GM19035 (cell line): ENCODE measurements at regions not wholly inside any gene's neighbourhood (a gene's known extent, or its start where the extent isn't known, plus 50 kb on each side); places are given as distances from the start of the nearest gene placed in this dataset.
"Not testable (repeated sequence)": the region's sequence is repeated elsewhere in the genome, so short reads cannot be mapped to it uniquely, and the experiment has no call there.

ENCODE experiments used
- ATAC-seq: cut with Tn5 transposase; IDR thresholded peaks from one replicate; pipeline ENCODE4 v1.9.1; 2021; ENCODE audit not compliant: unreplicated experiment

DNA sequence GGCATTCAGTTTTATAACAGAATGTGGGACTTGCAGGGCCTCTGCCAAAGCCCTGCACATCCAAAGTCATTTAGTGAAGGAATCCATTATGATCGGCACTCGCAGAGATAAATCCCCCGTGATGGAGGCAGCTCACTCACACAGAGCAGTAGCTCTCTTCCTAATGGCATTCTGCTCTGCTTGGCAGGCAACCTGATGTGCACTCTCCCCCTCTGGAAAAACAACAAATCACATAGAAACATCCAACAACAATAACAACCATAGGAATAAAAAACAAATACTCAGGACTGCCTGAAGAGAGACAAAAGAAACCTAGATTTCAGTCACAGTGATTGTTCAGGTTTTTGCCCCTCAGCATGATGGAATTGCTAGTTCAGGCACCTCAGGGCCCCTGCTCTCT is 59.7 kb downstream of the NAA11 start:
- no peak for ATAC-seq

DNA sequence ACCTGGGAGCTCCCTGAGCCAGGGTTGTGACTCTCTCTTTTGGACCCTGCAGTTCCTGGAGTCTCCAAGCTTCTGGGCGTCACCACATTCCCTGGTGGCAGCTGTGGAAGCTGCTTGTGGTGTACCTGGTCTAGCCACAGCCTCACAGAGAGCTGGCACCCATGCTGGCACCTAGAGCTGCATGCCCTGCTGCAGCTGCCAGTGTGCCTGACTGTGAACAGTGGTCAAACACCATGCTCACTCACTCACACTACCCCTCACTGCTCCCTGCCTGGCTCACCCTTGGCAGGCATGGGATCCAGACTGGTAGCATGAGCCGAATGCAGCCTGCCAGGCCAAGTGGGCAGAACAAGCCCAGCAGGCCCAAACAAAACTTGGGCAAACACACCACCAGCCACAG is 66.6 kb downstream of the NAA11 start:
- ATAC-seq = no peak

DNA sequence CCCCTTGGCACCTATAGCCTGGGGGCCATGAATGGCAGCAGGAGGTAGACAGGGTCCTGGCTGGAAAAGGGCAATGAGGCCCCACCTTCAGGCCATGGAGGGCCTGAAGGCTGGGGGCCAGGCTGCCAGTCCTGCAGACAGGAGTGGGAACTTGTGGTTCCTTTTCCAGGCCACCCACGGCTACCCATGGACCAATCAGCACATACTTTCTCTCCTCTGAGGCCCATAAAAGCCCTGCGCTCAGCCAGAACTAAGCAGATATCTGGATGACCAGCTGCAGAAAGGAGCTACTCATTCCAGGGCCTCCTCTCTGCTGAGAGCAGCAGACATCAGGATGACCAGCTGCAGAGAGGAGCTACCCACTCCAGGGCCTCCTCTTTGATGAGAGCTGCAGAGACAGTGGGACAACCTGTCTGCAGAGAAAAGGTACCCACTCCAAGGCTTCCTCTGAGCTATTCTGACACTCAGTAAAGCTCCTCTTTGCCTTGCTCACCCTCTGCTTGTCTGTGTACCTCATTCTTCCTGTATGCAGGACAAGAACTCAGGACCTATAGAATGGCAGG is 67.2 kb downstream of the NAA11 start:
- ATAC-seq = no peak

DNA sequence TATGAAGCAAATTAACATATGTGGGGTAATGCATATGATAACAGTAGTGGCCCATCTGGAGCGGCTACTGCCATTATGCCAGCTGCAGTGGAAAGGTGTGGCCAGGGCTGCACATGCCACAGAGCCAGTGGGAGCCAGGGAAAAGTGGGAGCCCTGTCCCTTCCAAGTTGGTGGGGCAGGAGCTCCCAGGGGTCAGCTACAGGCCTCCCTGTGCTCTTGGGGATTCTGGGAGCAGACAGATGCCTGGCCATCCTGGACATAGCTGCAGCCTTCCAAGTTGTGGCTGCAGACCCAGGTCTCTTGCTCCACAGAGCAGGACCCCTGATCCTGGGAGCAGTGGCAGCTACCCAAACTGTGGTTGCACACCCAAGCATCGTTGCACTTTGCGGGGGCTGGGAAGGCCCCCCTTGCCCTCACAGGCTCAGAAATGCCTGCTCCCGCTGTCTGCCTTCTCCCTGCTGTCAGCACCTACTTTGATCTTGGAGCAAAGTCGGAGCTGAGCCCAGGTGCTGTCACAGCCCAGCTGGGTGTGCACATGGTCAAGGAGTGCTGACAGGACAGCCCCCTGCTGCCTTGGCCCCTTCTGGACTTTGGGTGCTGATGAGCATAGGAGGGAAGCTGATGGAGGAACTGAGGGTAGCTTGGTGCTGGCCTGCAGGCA is 67.8 kb downstream of the NAA11 start:
- ATAC-seq = no peak

DNA sequence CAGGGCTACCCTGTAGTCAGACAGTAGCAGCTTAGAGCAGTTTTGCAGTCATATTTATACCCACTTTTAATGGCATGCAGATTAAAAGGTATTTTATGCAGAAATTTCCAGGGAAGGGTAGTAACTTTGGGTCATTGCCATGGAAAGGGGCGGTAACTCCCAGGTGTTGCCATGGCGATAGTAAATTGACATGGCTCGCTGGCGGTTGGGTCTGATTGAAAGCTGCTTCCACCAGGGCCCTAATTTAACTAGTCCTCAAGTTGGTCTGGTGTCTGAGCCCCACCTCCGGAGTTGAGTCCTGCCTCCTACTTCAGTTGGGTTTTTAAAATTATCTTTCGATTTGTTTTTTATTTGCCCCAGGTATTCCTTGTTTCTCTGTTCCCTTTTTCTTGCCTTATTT is 70.1 kb downstream of the NAA11 start:
- no peak for ATAC-seq

DNA sequence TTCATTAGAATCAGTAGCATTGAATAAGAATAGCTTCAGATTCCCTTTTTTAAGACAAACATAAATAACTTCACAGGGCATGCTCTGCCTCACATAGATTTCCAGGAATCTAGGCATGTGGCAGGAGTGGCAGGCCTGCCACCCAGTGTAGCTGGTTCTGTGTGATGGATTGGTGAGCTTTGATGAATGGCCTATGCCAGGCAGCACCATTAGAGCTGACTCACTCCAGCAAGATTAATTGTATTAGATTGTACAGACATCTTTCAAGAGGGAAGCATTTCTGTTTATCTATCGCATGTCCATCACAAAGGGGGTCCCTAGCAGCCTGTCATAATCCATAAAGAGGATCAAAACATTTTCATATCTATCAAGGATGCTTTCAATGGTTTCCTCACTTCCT is 71.9 kb downstream of the NAA11 start:
- ATAC-seq = no peak

DNA sequence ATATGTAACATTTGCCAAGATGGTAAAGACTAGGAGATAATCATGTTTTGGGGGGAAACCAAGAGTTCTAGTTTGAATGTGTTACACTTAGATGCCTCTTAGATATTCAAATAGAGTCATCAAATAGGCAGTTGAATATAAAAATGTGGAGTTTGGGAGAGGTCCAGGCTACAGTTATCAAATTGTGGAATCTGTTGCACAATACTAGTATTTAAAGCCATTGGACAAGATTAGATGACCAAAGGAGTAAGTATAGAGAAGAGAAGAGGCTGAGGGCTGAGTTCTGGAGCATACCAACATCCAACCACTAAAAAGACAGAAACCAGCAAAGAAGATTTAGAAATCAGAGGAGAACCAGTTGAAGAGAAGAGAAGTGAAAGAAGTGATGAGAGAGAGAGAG is 72.7 kb downstream of the NAA11 start:
- no peak for ATAC-seq

DNA sequence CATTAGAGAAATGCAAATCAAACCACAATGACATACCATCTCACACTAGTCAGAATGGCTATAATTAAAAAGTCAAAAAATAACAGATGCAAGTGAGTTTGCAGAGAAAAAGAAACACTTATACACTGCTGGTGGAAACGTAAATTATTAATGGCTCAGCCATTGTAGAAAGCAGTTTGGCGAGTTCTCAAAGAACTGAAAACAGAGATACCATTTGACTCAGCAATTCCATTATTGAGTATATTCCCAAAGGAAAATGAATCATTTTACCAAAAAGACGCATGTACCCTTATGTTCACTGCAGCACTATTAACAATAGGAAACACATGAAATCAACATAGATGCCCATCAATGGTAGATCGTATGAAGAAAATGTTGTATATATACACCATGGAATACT is 75.0 kb downstream of the NAA11 start:
- no peak for ATAC-seq

DNA sequence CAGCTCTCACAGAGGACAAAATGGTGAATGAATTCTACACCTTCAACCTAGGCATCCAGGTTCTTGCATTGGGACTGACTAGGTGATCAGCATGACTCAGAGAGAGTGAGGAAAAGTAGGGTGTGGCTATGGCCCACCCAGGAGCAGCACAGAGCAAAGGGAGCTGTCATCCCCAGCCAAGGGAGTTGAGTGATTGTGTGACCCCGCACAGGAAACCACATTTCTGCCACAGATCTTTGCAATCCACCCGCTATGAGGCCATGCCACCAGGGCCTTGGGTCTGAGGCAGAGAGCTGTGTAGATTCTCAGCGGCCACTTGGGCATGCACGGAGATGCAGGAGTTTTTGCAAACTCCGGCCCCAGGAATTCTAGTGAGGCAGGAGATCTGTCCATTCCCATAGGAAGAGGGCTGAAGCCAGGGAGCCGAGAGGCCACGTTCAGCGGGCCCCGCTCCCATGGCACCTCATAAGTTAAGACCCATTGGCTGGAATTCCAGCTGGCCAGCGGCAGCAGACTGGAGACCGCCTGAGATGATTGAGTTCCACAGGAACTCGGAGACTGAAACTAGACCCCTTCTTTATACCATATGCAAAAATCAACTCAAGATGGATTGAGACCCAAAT is 75.9 kb downstream of the NAA11 start:
- ATAC-seq = no peak

DNA sequence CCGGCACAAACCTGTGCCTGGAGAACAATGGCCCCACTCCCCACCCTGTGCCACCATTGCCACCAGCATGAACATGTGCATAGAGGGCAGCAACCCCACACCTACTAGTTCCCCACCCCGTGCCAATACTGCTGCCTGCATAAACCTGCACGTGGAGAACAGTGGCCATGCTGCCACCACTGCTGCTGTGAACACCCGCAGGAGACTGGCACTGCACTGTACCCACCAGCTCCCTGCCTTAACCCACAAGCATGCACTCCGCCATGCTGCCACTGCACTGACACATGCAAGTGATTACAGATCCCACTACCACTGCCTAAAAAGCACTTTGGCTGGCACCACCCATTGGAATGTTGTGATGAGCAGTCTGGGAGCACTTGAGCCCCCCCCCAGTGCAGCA is 77.3 kb downstream of the NAA11 start:
- ATAC-seq = no peak

DNA sequence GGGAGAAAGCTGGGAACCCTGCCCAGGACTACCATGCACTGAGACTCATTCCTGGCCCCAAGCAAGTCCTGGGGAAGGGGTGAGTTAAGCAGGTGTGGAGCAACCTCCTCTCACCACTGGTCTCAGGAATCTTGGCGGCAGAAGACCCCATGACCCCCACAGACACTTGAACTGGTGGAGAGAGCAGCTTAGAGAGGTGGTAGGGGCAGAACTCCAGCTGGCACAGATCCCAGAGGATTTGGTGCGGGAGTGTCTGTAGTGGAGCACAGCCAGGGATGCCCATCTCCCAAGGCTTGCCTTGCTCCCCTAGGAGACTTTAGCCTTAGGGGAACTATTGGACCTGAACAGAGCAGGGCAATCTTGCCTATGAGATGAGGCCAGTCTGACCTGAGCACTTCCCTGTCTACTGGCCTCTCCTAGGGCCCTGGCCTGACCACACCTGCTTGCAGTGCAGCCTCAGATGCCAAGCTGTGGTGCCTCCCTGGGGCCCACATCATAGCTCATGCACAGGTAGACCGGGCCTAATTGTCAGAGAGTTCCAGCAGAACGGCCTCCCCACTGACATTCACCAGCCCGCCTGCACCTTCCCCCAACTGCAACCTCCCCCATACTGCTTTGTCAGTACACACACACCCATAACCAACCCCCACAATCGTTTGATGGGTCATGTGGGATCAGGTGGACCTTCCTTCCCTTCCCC is 78.0 kb downstream of the NAA11 start:
- ATAC-seq = no peak

DNA sequence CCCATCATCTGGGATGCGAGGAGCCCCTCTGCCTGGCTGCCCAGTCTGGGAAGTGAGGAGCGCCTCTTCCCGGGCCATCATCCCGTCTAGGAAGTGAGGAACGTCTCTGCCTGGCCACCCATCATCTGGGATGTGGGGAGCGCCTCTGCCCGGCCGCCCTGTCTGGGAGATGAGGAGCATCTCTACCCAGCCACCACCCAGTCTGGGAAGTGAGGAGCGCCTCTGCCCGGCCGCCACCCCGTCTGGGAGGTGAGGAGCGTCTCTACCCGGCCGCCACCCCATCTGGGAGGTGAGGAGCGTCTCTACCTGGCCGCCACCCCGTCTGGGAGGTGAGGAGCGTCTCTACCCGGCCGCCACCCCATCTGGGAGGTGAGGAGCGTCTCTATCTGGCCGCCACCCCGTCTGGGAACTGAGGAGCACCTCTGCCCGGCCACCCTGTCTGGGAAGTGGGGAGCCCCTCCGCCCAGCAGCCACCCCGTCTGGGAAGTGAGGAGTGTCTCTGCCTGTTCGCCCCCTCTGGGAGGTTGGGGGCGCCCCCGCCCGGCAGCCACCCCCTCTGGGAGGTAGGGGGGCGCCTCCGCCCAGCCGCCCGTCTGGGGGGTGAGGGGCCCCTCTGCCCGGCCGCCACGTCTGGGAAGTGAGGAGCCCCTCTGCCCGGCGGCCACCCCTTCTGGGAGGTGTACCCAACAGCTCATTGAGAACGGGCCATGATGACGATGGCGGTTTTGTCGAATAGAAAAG is 80.5 kb downstream of the NAA11 start:
- ATAC-seq = not testable (repeated sequence)

DNA sequence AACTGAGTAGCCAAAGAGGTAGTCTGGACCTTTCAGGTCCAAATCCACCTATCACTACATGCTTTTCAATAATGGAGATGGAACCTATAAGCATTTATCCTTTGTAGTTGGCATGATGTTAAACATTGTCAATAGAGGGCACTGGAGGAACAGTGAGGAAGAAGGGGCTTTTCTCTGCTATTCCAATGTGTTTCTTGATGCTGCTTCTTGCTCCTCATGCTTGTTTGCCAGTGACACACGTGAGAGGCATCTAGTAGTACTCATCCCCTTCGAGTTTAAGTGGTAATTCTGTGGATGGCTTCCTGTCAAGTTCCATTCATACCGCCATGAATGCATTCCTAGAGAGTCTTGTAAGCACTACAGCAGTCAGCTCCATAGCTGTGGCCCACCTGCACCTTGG is 84.0 kb downstream of the NAA11 start:
- no peak for ATAC-seq

DNA sequence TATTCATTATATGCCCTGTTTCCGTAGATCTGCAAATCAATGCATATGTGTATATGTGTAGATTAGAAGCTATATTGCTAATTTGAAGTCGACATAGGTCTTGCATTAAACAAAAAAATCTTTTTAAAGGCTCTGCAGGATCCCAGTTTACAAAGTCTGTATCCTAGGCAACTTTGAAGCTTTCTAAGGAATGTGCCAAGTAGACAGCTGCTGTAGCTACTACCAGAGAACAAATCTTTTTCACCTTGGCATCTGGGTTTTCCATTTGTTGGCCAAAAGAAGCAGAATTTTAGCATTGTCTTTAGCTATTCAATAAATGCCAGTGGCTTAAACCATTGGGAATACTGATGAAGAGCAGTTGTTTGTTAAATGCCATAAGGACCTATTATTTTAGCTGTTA is 88.0 kb downstream of the NAA11 start:
- no peak for ATAC-seq

DNA sequence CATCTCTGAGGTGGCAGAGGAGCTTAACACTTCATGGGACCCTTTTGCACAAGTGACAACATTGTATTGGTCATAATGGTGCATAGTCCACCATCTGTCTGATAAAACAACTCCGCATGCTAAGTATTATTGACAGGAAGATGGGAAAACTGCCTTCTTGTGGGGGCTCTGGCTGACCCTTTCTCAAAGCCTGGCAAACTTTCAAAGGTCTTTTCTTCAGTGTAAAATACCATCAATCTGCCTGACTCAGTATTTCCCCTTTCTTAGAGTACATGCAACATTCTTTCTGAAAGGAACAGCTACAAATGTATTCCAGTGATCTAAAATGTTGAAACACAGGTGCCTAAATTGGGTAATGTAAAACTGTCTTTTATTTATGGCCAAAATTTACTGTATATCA is 89.1 kb downstream of the NAA11 start:
- no peak for ATAC-seq

DNA sequence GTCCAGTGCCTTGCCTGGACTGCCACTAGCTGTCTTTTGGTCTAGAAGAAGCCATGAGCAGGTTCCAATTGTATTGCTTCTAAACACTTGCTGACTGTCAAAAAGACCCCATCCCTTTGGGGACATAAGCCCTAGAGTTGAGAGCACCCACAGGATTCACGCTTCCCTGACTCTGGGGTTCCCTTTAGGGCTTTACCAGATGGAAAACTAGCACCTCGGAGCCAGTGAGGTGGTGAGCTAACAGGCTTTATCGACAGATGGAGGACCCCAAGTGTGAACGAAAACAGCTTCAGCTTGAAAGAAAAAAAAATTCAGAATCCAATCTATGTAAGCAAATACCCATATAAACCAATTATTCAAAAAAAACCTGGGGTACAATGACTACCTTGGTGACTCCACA is 90.8 kb downstream of the NAA11 start:
- ATAC-seq = no peak

DNA sequence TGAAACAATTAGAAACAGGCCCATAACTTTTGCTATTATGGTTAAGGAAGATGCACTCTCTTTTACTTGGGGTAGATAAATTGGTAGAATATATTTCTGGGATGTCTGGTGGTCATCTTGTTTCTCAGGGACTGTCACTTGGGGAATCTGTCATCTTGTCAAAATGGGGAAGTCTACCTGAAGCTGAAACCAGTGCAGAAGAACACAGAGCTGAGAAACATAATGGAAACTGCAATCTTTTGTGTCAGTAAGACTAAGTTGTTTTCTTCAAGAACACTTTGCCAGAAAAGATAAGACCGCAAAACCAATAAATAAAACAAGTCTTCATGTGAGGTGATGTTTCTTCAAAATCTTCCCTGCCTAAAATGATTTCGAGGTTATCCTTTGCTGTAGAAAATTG is 92.0 kb downstream of the NAA11 start:
- ATAC-seq = no peak

DNA sequence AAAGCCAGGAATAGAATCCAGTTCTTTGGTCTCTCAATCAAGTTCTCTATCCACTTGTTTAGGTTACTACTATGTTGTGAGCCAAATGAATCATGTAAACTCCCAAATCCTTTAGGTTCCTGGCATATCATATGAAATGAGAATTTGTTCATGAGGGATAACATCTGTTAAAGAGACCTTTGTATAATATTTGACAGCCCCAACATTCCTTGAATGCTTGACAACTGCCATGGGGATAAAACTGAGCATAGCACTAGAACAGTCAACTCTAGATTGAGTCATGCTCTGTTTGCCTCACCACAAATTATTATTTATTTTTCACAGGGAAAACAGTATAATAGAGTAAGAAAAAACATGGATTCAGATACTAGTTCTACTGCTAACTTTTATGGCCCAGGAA is 93.3 kb downstream of the NAA11 start:
- no peak for ATAC-seq

DNA sequence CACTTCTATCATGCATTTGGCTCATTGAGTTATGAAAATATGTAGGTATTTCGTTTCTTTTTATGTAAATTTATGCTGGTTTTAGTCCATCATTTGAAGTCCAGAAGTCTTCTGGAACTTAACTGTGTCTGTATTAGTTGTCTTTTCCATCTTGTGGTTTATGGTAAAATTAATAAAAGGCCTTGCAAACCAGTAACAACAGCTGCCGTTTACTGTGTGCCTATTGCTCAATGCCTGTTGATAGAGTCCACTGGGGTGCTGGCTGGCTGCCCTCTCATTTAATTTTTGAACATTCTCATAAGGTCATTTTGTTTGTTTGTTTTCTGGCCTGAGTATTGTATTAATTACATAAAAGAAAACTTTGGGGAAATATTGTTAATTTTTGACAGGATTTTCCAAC is 98.0 kb downstream of the NAA11 start:
- ATAC-seq = no peak

DNA sequence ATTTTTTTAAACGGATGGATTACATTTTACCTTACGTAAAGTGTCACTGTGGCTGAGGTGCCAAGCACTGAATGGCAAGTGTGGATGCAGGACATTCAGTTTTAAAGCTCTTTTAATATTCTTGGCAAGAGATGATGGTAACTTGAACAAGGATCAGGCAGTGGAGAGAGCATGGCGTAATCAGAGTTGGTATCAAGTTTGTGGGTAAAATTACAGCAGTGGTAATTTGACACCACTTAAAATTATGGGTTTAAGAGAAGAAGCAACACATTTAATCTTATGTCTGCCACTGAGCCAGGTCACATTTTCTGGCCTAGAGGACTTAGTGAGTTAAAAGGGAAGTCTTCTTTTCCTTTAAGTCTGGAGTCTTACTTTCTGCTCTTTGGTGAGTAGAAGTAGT is 100.5 kb downstream of the NAA11 start:
- ATAC-seq = no peak

DNA sequence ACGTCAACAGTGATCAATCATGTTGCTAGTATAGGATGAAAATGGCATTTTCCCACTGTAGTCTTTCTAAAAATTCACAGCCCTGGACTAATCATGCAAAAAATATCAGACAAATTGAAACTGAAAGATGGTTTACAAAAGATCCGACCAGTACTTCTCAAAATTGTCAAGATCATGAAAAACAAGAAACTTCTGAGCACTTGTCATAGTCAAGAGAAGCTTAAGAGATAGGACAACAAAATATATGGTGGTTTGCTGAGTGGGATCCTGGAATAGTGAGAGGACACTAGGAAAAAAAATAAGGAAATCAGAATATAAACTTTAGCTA is 101.1 kb downstream of the NAA11 start:
- no peak for ATAC-seq
